Islet of Langerhans (tissue), 1 donor: ENCODE measurements at regions not wholly inside any gene's neighbourhood (a gene's known extent, or its start where the extent isn't known, plus 50 kb on each side); places are given as distances from the start of the nearest gene placed in this dataset.
"Not testable (repeated sequence)": the region's sequence is repeated elsewhere in the genome, so short reads cannot be mapped to it uniquely, and the experiment has no call there.

ENCODE experiments used
- FAIRE-seq: peaks from one replicate; lab custom pipeline; 2011; peaks lifted over from hg19 to GRCh38; lab: Jason Lieb, UNC

DNA sequence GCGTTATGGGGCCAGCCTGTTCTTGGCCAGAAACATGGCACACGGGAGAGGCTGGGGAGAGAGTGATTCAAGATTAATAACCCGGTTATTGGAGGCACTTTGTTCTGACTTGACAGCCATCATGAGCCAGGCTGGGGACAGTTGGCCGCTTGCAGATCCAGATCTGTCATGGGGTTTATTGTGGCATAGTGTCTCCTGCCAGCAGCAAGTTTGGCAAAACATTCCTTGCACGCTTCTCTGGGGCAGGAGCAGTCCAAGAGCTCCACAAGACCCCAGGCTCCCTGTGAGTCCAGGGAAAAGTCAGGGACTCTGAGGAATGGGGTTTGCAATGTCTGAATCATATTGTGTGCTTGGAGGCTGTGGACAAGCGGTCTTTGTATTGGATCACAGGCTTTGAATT is 270.4 kb downstream of the MIAT start:
- no peak for FAIRE-seq

GRCh38 chr22:26931471-26931870 is 274.1 kb downstream of the MIAT start:
- FAIRE-seq = no peak

- no peak for FAIRE-seq
Measured at GRCh38 chr22:26933105-26933590, 275.8 kb downstream of the MIAT start.

- no peak for FAIRE-seq
Measured at GRCh38 chr22:26937213-26937612, 279.8 kb downstream of the MIAT start.

- FAIRE-seq = no peak
Measured at GRCh38 chr22:26939466-26939865, 282.1 kb downstream of the MIAT start.

DNA sequence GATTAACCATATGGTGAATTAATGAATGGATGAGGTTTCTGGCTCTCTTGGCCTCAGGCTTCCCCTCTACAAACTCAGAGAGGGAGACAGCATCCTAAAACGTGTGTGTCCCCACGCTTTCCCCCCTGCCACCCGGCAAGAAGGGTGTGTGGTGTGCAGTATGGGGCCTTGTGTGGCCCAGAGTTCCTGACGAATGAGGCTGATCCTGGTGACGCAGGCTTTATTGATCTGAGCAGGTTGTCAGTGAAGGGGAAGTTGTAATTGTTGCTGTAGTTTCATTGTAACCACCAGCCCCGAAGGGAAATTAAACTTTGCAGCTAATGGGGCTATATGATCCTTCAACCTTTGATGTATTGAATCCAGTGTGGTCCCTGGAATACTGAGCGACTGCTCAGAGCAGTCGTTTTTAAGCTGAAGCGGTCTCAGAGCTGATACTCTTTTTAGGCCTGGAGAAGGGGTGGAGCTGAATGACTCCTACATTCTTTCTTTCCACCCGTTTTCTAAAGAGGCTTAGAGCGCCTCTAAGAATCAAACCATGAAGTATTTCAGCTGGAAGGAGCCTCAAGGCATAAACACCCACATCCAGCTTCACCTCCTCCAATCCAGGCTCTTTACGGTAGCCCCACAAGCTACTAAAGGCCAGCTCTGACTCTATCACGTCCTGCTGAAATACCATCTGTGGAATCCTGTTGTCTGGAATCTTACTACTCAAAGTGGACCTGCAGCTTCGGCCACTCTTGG is 284.7 kb downstream of the MIAT start:
- FAIRE-seq = no peak

GRCh38 chr22:26942637-26942957 is 285.2 kb downstream of the MIAT start:
- no peak for FAIRE-seq

DNA sequence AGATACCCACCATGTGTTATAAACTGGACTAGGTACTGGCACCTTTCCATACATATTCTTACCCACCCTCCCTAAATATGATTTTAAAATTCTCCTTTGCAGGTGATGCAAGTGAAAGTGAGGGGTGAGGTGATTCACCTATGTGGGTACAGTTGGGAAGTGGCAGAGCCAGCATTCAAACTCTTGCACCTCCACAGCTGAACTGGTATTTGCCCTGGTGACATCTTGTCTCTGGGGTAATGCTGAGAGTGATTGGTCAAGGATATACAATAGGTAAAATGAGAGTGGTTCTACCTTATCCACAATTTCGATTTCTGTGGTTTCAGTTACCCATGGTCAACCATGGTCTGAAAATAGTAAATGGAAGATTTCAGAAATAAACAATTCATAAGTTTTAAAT is 288.2 kb downstream of the MIAT start:
- no peak for FAIRE-seq

- FAIRE-seq = no peak
Measured at GRCh38 chr22:26949193-26949592, 291.8 kb downstream of the MIAT start.

DNA sequence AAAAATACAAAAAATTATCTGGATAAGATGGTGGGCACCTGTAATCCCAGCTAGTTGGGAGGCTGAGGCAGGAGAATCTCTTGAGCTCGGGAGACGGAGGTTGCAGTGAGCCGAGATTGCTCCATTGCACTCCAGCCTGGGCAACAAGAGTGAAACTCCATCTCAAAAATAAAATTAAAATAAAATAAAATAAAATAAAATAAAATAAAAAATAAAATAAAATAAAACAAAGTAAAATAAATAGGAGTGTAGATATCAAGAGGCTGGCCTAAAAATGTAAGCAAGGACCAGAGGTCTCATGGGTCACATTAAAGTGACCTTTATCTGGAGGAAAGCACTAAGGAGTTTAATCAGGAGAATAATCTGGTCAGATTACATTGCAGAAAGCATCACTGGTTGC is 293.8 kb downstream of the MIAT start:
- FAIRE-seq = not testable (repeated sequence)

GRCh38 chr22:26952004-26952403 is 294.6 kb downstream of the MIAT start:
- FAIRE-seq = no peak

- no peak for FAIRE-seq
Measured at GRCh38 chr22:26952451-26953011, 295.1 kb downstream of the MIAT start.

GRCh38 chr22:26953012-26953883 is 295.9 kb downstream of the MIAT start:
- FAIRE-seq = no peak

GRCh38 chr22:26956371-26956770 is 299.0 kb downstream of the MIAT start:
- no peak for FAIRE-seq

GRCh38 chr22:26957176-26957575 is 299.8 kb downstream of the MIAT start:
- no peak for FAIRE-seq

DNA sequence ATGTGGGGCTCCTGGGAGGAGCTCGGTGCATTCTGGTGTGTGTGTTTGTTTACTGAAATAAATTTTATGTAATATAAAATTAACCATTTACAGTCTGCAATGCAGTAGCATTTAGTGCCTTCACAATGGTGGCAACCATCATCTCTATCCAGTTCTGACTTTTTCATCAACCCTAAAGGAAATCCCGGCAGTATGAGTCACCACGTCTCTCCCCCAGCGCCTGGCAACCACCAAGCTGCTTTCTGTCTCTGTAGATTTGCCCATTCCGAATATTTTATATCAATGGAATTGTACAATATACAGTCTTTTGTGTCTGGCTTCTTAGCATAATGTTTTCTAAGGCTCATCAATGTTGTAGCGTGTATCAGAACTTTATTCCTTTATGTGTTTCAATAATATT is 300.5 kb downstream of the MIAT start:
- FAIRE-seq = no peak

DNA sequence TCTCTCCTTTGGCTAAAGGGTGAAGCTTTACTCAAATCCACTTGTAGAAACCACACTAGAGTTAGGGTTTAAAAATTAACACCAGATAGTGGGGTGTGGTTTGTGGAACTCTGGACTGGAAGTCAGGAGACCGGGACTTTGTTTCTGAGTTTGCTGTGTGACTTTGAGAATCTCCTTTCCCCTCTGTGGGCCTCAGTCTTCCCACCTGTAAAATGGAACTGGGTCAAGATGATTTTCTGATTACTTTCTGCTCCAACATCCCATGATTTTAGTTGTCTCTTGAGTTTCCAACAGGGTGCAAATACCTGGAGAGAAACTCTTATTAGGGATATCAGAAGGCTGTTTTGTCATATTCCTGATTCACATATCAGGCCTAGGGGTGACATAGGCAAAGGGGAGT is 301.0 kb downstream of the MIAT start:
- FAIRE-seq = no peak

DNA sequence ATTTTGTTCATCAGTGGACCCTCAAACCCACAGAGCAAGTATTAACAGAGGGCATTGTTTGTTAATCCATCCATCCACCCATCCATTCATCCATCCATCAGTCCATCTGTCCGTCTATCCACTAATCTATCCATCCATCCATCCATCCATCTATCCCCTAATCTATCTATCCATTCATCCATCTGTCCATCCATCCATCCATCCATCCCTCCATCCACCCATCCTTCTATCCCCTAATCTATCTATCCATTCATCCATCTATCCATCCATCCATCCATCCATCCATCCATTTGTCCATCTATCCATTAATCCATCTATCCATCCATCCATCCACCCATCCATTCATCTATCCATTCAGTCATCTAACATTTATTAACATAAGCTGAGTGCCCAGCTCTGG is 307.3 kb downstream of the MIAT start:
- FAIRE-seq = no peak

DNA sequence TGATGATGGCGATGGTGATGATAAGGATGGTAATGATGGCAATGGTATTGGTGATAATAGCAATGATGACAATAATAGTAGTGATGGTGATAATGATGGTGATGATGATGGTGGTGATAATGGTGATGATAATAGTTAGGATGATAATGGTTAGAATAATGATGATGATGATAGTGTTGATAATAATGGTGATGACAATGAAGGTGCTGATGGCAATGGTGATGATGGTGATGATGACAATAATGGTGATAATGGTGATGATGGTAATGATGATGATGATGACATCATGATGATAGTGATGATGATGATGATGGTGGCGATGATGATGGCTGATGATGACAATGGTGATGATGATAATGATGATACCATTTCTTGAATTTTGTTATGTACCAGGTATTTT is 309.9 kb downstream of the MIAT start:
- FAIRE-seq = no peak

DNA sequence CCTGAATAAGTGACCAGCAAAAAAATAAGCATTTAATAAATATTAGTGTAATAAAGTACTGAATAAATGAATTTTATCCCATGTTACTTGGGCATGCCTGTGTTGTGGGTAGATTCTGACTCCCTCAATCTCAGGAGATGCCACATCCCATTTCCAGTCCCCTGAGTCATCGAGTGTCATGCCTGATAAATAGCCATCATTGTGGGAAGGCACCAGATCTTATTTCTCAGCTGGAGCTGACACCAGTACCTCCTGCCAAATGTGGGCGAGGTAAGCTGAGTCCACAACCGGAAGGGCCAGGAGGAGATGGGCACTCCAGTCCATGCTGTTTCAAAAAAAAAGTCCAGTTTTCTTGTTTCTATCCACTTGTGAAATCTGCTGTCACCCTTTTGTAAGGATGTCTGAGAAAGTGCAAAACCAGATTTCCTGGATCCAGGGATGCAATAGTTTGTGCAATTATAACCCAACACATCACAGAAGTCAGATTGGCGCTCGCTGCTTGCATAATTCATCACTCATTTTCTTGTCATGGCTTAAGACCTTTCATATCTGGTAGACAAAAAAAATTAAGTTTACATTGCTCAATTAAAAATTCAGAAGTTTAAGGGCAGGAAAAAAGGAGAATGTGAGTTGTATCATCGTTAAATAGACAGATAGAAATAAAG is 311.6 kb downstream of the MIAT start:
- no peak for FAIRE-seq

DNA sequence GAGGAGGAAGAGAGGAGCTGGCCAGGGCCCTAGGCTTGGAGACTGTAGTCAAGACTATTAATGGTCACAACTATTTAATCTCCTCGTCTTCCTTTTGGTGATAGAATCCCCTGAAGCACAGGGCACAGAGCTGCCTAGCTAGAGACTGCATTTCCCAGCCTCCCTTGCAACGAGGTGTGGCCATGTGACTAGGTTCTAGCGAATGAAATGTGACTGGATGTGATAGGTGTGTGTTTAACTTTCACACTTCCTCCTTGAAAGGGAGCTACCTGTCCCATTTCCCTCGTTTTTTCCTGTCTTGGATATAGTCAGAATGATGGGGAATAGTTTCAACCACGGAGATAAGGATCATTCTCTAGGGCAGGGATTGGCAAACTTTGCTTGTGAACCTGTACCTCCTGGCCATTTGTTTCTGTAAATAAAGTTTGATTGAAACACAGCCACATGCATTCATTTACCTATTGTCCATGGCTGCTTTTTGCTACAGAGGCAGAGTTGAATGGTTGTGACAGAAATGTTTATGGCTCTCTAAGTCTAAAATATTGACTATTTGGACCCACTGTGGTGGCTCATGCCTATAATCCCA is 313.5 kb downstream of the MIAT start:
- no peak for FAIRE-seq

DNA sequence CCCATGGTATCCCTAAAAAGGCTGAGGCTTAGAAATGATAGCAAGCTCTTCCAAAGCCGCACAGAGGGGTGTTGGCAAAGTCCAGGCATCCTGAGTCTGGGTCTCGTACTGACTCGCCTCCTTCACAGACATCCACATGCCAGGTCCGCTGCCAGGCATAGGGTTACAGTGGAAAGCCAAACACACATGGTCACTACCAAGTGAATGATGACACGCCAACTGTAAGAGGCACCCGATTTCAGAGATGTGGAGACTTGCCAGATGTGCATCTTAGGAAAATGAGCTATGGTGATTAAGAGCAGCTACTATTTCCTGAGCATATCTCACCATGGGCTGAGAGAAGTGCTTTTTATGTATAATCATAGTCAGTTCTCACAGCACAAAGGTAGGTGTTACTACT is 314.9 kb downstream of the MIAT start:
- FAIRE-seq = no peak
